Cardiac fibroblast (primary cell): ENCODE measurements at regions not wholly inside any gene's neighbourhood (a gene's known extent, or its start where the extent isn't known, plus 50 kb on each side); places are given as distances from the start of the nearest gene placed in this dataset.

Experiments used
- DNase-seq, 2 donors: peaks; one replicate each; pipeline versions ENCODE4 v3.0.0 to v3.0.0-alpha.2; 2010; ENCODE audit warnings: low read depth in 2 of 2
- H3K4me3 ChIP-seq, 2 donors: replicated peaks in 1 of 2; 1 replicate in 1 of 2; 2 replicates in 1 of 2; pipeline ENCODE4 v1.5.1; 2011; ENCODE audit warnings: low read depth in 2 of 2, low read length in 2 of 2, mild to moderate bottlenecking in 2 of 2, moderate library complexity in 1 of 2
- TF ChIP-seq, protein P1 (sequence below): IDR thresholded peaks from one replicate; pipeline ENCODE4 v1.5.1; 2011; ENCODE audit warnings: low read depth, mild to moderate bottlenecking, low read length, inconsistent platforms

DNA sequence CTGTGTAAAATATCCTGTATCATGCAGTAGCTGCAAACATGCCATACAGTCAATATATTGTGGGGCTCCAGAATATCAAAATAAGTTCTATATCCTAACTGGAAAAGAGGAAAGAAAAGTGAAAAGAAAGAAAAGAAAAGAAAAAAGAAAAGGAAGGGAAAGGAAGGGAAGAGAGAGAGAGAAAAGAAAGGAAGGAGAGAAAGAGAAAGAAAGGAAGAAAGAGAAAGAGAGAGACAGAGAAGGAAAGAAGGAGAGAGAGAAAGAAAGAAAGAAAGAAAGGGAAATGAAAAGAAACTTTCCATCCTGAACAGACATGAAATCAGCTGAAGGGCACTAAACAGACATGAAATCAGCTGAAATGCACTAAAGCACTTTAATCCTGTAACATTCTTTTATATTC, 288.4 kb upstream of the NCKAP5 start:
- TF ChIP-seq, protein P1, sequence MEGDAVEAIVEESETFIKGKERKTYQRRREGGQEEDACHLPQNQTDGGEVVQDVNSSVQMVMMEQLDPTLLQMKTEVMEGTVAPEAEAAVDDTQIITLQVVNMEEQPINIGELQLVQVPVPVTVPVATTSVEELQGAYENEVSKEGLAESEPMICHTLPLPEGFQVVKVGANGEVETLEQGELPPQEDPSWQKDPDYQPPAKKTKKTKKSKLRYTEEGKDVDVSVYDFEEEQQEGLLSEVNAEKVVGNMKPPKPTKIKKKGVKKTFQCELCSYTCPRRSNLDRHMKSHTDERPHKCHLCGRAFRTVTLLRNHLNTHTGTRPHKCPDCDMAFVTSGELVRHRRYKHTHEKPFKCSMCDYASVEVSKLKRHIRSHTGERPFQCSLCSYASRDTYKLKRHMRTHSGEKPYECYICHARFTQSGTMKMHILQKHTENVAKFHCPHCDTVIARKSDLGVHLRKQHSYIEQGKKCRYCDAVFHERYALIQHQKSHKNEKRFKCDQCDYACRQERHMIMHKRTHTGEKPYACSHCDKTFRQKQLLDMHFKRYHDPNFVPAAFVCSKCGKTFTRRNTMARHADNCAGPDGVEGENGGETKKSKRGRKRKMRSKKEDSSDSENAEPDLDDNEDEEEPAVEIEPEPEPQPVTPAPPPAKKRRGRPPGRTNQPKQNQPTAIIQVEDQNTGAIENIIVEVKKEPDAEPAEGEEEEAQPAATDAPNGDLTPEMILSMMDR: no peak
- DNase-seq: no peak
- H3K4me3 ChIP-seq: no peak overlapping the region

DNA sequence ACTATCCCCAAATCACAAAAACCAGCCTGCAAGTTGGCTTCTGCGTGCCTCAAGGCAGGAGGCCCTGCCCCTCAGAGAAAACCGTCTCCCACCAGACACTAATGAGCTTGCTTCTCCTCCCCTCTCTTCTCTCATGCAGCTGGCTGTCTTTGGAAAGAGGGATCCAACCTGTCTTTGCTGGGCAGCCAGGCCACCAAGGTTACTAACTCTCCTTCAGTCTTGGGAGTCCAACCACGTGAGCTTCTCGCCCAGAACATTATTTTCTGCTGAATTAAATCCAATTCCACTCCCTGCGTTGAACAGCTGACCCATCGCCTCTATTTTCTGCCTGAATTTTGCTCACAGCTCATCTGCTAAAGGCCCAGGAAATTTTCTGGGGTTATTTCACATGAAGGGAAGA, 291.3 kb upstream of the NCKAP5 start:
- TF ChIP-seq, protein P1: no peak
- DNase-seq: no peak
- H3K4me3 ChIP-seq: no peak overlapping the region

DNA sequence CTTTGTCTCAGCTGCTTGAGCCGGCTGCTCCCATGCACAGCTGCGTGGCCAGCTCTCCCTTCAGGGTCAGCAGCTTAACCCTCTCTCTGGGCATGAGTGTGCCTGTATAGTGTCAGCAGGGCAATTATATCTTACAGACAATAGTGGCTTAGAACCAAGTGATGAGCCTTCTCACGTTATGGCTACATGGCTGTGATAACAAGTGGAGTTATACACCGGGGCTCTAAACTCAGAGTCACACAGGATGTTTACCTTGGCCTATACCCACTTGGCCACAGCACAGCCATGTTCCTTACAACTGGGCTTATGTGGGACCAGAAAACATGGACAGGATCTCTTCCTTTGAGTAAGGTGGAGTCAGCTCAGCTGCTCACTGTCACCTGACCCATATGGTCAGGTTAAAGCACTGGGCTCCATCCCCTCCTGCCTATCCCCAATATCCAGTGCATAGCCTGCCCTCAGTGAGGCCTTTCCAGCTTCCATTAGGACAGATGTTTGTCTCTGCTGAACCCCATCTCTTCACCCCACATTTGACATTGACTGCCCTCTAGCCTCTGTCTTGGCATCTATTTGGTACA, 294.2 kb upstream of the NCKAP5 start:
- TF ChIP-seq, protein P1: no peak
- no peak overlapping the region for H3K4me3 ChIP-seq
- DNase-seq: peak in 1 of 2 donors; percentile 42

DNA sequence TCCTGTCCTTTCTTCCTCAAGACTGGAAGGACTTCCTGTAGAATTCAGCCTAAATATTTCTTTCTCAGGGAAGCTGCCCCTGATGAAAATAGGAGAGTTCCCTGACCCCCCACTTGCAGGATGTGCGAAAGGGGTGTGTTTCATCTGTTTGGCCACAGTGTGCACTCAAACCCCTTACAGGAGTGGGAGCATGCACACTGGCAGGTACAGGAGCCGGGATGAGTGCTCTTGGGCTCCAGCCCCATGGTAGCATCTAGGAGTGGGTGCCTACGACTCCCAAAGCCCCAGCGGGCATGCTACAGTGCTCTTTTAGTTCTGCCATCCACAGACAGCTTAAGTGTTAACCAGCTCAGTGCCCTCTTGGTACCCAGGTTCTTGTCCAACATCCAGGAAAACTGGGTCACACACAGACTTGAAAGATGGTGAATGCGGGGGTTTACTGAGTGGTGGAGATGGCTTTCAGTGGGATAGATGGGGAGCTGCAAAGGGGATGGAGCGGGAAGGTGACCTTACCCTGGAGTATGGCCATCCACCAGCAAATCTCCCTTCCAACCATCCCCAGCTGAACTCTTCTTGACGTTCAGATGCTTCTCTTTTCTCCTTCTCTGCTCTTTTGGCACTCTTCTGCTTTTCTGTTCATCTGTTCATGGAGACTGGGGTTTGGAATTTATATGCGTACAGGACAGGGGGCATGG, 295.0 kb upstream of the NCKAP5 start:
- no peak for DNase-seq
- TF ChIP-seq, protein P1: no peak
- no peak overlapping the region for H3K4me3 ChIP-seq

DNA sequence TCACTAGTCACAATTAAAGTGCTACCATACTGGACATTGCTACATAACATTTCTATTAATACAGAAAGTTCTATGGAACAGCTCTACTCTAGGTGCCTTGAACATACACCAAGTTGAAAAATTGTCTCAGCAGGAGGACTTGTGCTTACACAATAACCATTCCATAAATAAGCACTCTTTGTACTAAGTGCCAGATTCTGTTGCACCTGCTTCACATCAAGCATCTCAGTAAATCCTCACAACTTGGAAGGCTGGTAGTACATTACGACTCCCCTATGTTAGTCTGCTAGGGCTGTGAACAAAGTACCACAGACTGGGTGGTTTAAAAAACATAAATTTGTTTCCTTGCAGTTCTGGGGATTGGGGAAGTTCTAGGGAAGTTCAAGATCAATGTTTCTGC, 296.9 kb upstream of the NCKAP5 start:
- TF ChIP-seq, protein P1: no peak
- no peak for DNase-seq
- H3K4me3 ChIP-seq: no peak overlapping the region

DNA sequence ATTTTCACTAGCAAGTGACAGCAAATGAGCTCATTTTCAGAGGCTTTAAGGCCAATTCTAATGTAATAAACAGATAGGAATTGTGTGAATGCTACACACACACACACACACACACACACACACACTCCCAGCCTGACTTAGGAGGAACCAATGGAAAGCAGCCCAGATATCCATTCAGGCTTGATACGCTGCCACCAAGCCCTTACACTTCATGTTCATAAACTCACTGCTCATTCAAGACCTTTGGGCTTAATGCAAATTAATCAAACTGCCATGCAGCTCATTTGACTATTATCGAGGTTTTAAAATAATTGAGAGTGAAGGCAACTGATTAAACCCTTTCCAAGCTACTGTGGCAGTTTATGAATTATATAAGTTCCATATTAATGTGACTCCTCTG, 298.9 kb upstream of the NCKAP5 start:
- DNase-seq: no peak
- no peak overlapping the region for H3K4me3 ChIP-seq
- TF ChIP-seq, protein P1: no peak
